ENCODE measurements at regions not wholly inside any gene's neighbourhood (a gene's known extent, or its start where the extent isn't known, plus 50 kb on each side); places are given as distances from the start of the nearest gene placed in this dataset.

GRCh38 chr12:46983393-46983793, 96.0 kb upstream of the PCED1B start:
- no peak for TF ChIP-seq CTCF (IDR thresholded peaks at IDR 0.05; ENCODE audit: low read depth, low read length)
- TF ChIP-seq EZH2phosphoT487 (IDR thresholded peaks at IDR 0.05; ENCODE audit: low read depth) = no peak
